Ovary (tissue), 7 donors: ENCODE measurements at regions not wholly inside any gene's neighbourhood (a gene's known extent, or its start where the extent isn't known, plus 50 kb on each side); places are given as distances from the start of the nearest gene placed in this dataset.

Source experiments
- DNase-seq, 5 donors: peaks; one replicate each; pipeline ENCODE4 v3.0.0-alpha.2; 2019 to 2020
- H3K27ac ChIP-seq, 2 donors: fragments of 200-600 bp; one replicate each; pipeline versions ENCODE4 v1.5.1 to v1.8.0; 2019 to 2022
- H3K27me3 ChIP-seq: fragments of 200-600 bp; one replicate; pipeline ENCODE4 v1.8.0; 2022
- H3K36me3 ChIP-seq: fragments of 200-600 bp; sonication (generic); one replicate; pipeline ENCODE4 v1.5.1; 2019
- H3K4me1 ChIP-seq: one replicate; pipeline ENCODE4 v1.8.1; 2013; ENCODE audit warnings: mild to moderate bottlenecking, moderate library complexity; ENCODE audit not compliant: insufficient read depth
- H3K4me3 ChIP-seq: fragments of 200-600 bp; sonication (generic); one replicate; pipeline ENCODE4 v1.5.1; 2017
- H3K9me3 ChIP-seq, 2 donors: fragments of 200-600 bp in 1 of 2; sonication (generic) in 1 of 2; one replicate each; pipeline versions ENCODE4 v1.5.1 to v1.8.1; 2013 to 2019; ENCODE audit warnings: mild to moderate bottlenecking in 1 of 2, moderate library complexity in 1 of 2
- CTCF ChIP-seq, 3 donors: fragments of 450-650 bp in 2 of 3; fragments of 200-600 bp in 1 of 3; IDR thresholded peaks; one replicate each; pipeline versions ENCODE4 v1.5.1 to v1.8.0; 2016 to 2022; ENCODE audit warnings: antibody characterized with exemption in 3 of 3, mild to moderate bottlenecking in 1 of 3
- EP300 ChIP-seq: sonication (generic); formaldehyde crosslinking; IDR thresholded peaks from one replicate; pipeline ENCODE4 v1.6.1; 2017; ENCODE audit warnings: antibody characterized with exemption
- POLR2A ChIP-seq: fragments of 450-650 bp; IDR thresholded peaks from one replicate; pipeline ENCODE4 v1.6.1; 2017; ENCODE audit warnings: antibody characterized with exemption, mild to moderate bottlenecking, moderate library complexity
- WGBS, 3 donors: extraction: QIAGEN DNeasy Blood & Tissue Kit in 1 of 3; methylation state at CpG; one replicate each; pipeline versions ENCODE4 v1.1.5 to v1.1.7; 2013 to 2017; 5-methylcytosine and 5-hydroxymethylcytosine counted together
- intact Hi-C, 4 donors: fragments of 100-400 bp; cut with DNase I; formaldehyde crosslinking; loops; one replicate each; pipeline versions ENCODE4 v1.11.0 to v1.15.1; 2022 to 2023
- donor health status: DM: no; HTN: no; CAD: no; lungs with moderate emphysema.
- donor health status: DM: no; HTN: no; CAD: no.
- donor health status: Bipolar disorder and iron deficiency.
- donor health status: DM: no; HTN: no; CAD: no.
- donor health status: DM: yes; HTN: yes; CAD: no.

DNA sequence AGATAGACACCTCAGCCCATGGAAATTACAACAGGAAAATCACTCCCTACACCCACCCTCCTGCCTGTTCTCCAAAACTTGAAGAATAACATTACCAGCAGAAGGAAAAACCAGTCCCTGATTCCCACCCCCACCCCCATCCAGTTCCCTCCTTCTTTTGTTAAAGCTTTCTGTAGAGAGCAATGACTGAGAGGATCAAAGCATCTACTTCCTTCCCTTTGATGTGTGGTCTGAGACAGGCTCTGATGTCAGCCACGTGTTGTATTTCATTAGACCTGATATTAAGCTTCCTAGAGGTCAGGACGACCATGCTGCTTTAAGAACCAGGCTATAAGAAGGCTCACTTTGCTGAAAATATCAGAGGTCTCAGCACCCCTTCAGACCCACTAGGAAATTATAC is 73.9 kb upstream of the HAO2 start:
- H3K36me3 ChIP-seq: no peaks in the 10 kb centered on the region
- no peaks in the 10 kb centered on the region for H3K27me3 ChIP-seq
- no peak for TF ChIP-seq EP300
- no peak for TF ChIP-seq POLR2A
- TF ChIP-seq CTCF (IDR thresholded peaks at IDR 0.05): no peak
- H3K4me1 ChIP-seq: no peaks in the 10 kb centered on the region
- H3K4me3 ChIP-seq: no peak overlapping the region
- 16 to 22% (median 21%) methylated on average over 2 of the region's 2 CpGs for WGBS, 3 donors
- intact Hi-C loops: no loop called here
- H3K9me3 ChIP-seq: no peaks in the 10 kb centered on the region
- no peak for DNase-seq
- H3K27ac ChIP-seq: no peak overlapping the region

DNA sequence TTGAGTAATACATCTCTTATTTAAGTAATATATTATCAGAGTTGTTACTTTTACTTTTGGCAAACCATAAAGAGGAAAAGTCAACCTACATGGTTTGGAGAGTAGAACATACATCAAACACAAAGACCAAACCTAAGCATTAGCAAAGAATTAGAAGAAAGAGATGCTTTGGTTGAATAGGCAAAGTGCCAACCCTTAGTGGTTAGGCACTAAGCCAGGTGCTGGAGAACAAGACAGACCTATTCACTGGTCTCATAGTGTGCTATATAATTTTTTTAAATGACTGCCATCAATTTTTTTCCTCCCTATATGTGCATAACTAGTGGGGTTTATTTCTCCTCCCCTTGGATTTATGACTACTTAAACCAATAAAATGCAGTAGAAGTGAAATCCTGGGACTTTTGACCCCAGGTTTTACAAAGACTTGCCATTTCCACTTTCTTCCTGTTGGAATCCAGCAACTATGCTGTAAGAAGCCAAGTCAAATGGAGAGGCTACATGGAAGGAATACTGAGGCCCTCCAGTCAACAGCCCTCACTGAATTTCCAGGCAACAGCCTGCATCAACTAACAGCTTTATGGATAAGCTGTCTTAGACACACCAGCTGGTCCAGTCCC is 69.8 kb upstream of the HAO2 start:
- Histone ChIP-seq H3K27me3 (no peaks in the 10 kb centered on the region), H3K27ac (no peak overlapping the region), H3K4me1 (no peaks in the 10 kb centered on the region), H3K9me3 (no peaks in the 10 kb centered on the region), H3K4me3 (no peak overlapping the region), H3K36me3 (no peaks in the 10 kb centered on the region)
- intact Hi-C loops: no loop called here
- TF ChIP-seq EP300 (no peak), POLR2A (no peak), CTCF (IDR thresholded peaks at IDR 0.05) (no peak)
- no peak for DNase-seq

GRCh38 chr1:119302011-119302410 is 66.6 kb upstream of the HAO2 start:
- Histone ChIP-seq H3K36me3 (no peaks in the 10 kb centered on the region), H3K9me3 (no peaks in the 10 kb centered on the region), H3K4me1 (no peaks in the 10 kb centered on the region), H3K4me3 (no peak overlapping the region), H3K27ac (no peak overlapping the region), H3K27me3 (no peaks in the 10 kb centered on the region)
- 86 to 91% (median 87%) methylated on average over 3 of the region's 3 CpGs for WGBS, 3 donors
- no peak for DNase-seq
- no peak for TF ChIP-seq EP300
- no peak for TF ChIP-seq POLR2A
- TF ChIP-seq CTCF (IDR thresholded peaks at IDR 0.05): no peak
- intact Hi-C loops: no loop called here

- 49 to 57% (median 53%) methylated on average over 3 of the region's 3 CpGs for WGBS, 3 donors
- Histone ChIP-seq H3K4me1 (no peaks in the 10 kb centered on the region), H3K9me3 (no peaks in the 10 kb centered on the region), H3K4me3 (no peak overlapping the region), H3K36me3 (no peaks in the 10 kb centered on the region), H3K27me3 (no peaks in the 10 kb centered on the region), H3K27ac (no peak overlapping the region)
- no peak for DNase-seq
- no peak for TF ChIP-seq CTCF (IDR thresholded peaks at IDR 0.05)
- no peak for TF ChIP-seq EP300
- no peak for TF ChIP-seq POLR2A
- intact Hi-C loops: no loop called here
Observed at GRCh38 chr1:119308130-119308700, 60.4 kb upstream of the HAO2 start.
